Gastrocnemius medialis (tissue), 4 donors: ENCODE measurements at regions not wholly inside any gene's neighbourhood (a gene's known extent, or its start where the extent isn't known, plus 50 kb on each side); places are given as distances from the start of the nearest gene placed in this dataset.

Experiments
- ATAC-seq, 2 donors: fragments of 150-250 bp; one replicate each; pipeline ENCODE4 v1.9.1; 2016
- DNase-seq, 2 donors: peaks; one replicate each; pipeline ENCODE4 v3.0.0-alpha.2; 2019
- H3K27ac ChIP-seq, 4 donors: fragments of 200-600 bp; sonication (generic); 1 replicate in 1 of 4; 2 replicates in 3 of 4; pipeline ENCODE4 v1.5.1; 2016 to 2018; ENCODE audit warnings: mild to moderate bottlenecking in 2 of 4, moderate library complexity in 1 of 4
- H3K27me3 ChIP-seq, 3 donors: fragments of 200-600 bp; sonication (generic) in 2 of 3; 1 replicate in 1 of 3; 2 replicates in 2 of 3; pipeline versions ENCODE4 v1.5.1 to v1.6.0; 2016 to 2019; ENCODE audit warnings: mild to moderate bottlenecking in 1 of 3, moderate library complexity in 1 of 3
- H3K36me3 ChIP-seq, 2 donors: fragments of 200-600 bp; sonication (generic) in 1 of 2; one replicate each; pipeline ENCODE4 v1.5.1; 2017 to 2018
- H3K4me1 ChIP-seq, 2 donors: fragments of 200-600 bp; sonication (generic) in 1 of 2; one replicate each; pipeline ENCODE4 v1.5.1; 2016 to 2017; ENCODE audit warnings: mild to moderate bottlenecking in 2 of 2
- H3K4me3 ChIP-seq, 4 donors: fragments of 200-600 bp; sonication (generic) in 3 of 4; 1 replicate in 1 of 4; 2 replicates in 3 of 4; pipeline ENCODE4 v1.5.1; 2016 to 2019; ENCODE audit warnings: mild to moderate bottlenecking in 2 of 4
- H3K9me3 ChIP-seq, 3 donors: fragments of 200-600 bp; sonication (generic) in 2 of 3; 1 replicate in 1 of 3; 2 replicates in 2 of 3; pipeline ENCODE4 v1.5.1; 2016 to 2019
- CTCF ChIP-seq, 5 experiments: fragments of 450-650 bp in 3 of 5; fragments of 200-600 bp in 2 of 5; sonication (generic) in 2 of 5; IDR thresholded peaks in 4 of 5; conservative IDR thresholded peaks in 1 of 5; 1 replicate in 4 of 5; 2 replicates in 1 of 5; pipeline ENCODE4 v1.5.1; 2016 to 2019; ENCODE audit warnings: antibody characterized with exemption in 5 of 5, mild to moderate bottlenecking in 3 of 5, moderate library complexity in 3 of 5
- POLR2A ChIP-seq, 2 donors: fragments of 450-650 bp; IDR thresholded peaks; one replicate each; pipeline ENCODE4 v1.6.1; 2017; ENCODE audit warnings: antibody characterized with exemption in 2 of 2, mild to moderate bottlenecking in 2 of 2, moderate library complexity in 2 of 2
- in situ Hi-C, 4 donors: fragments of 200-750 bp; cut with MboI; loops; one replicate each; pipeline versions ENCODE4 v1.15.0 to v1.8.0; 2017; ENCODE audit warnings: low sequenced_read_pairs in 4 of 4
- intact Hi-C: fragments of 100-400 bp; cut with DNase I; formaldehyde crosslinking; loops from one replicate; pipeline ENCODE4 v1.15.1; 2023; ENCODE audit warnings: low total_unique reads

GRCh38 chr15:46343196-46343935 lies 708.5 kb downstream of the SQOR start:
- DNase-seq = no peak
- Histone ChIP-seq H3K9me3 (no peaks in the 10 kb centered on the region), H3K4me1 (no peaks in the 10 kb centered on the region), H3K36me3 (no peaks in the 10 kb centered on the region), H3K27me3 (no peaks in the 10 kb centered on the region), H3K27ac (no peak overlapping the region), H3K4me3 (no peak overlapping the region)
- intact Hi-C loops (no loop called here), in situ Hi-C loops (loop anchor here in 1 of 4 donors (25.0 kb wide), 1 partner anchor 94 kb away; no protein-coding TSS in a partner anchor)
- TF ChIP-seq POLR2A (IDR thresholded peaks at IDR 0.05) = no peak
- TF ChIP-seq CTCF (IDR thresholded peaks at IDR 0.05 in 4 of 5, conservative IDR thresholded peaks at IDR 0.05 in 1 of 5) = no peak
- no peak for ATAC-seq

GRCh38 chr15:46344115-46344724 lies 709.4 kb downstream of the SQOR start:
- in situ Hi-C loops (loop anchor here in 1 of 4 donors (25.0 kb wide), 1 partner anchor 93 kb away; no protein-coding TSS in a partner anchor), intact Hi-C loops (no loop called here)
- no peak overlapping the region for H3K4me3 ChIP-seq
- no peak for ATAC-seq
- DNase-seq = no peak
- H3K4me1 ChIP-seq = no peaks in the 10 kb centered on the region
- no peaks in the 10 kb centered on the region for H3K27me3 ChIP-seq
- no peaks in the 10 kb centered on the region for H3K9me3 ChIP-seq
- H3K27ac ChIP-seq = no peak overlapping the region
- H3K36me3 ChIP-seq = no peaks in the 10 kb centered on the region
- TF ChIP-seq CTCF (IDR thresholded peaks at IDR 0.05 in 4 of 5, conservative IDR thresholded peaks at IDR 0.05 in 1 of 5) (no peak), POLR2A (IDR thresholded peaks at IDR 0.05) (no peak)

- no peaks in the 10 kb centered on the region for H3K27me3 ChIP-seq
- TF ChIP-seq CTCF (IDR thresholded peaks at IDR 0.05 in 4 of 5, conservative IDR thresholded peaks at IDR 0.05 in 1 of 5) (no peak), POLR2A (IDR thresholded peaks at IDR 0.05) (no peak)
- H3K9me3 ChIP-seq = no peaks in the 10 kb centered on the region
- no peaks in the 10 kb centered on the region for H3K36me3 ChIP-seq
- H3K4me1 ChIP-seq = no peaks in the 10 kb centered on the region
- no peak for ATAC-seq
- no peak for DNase-seq
- in situ Hi-C loops (loop anchor here in 1 of 4 donors (25.0 kb wide), 1 partner anchor 92 kb away; no protein-coding TSS in a partner anchor), intact Hi-C loops (no loop called here)
- no peak overlapping the region for H3K4me3 ChIP-seq
- no peak overlapping the region for H3K27ac ChIP-seq
Observed at GRCh38 chr15:46344915-46345314, 710.1 kb downstream of the SQOR start.

GRCh38 chr15:46354443-46354842 lies 719.6 kb downstream of the SQOR start:
- Histone ChIP-seq H3K27me3 (no peaks in the 10 kb centered on the region), H3K9me3 (no peaks in the 10 kb centered on the region), H3K4me3 (no peak overlapping the region), H3K27ac (no peak overlapping the region), H3K4me1 (no peaks in the 10 kb centered on the region), H3K36me3 (no peaks in the 10 kb centered on the region)
- ATAC-seq (no peak), DNase-seq (no peak)
- in situ Hi-C loops (no loop called here), intact Hi-C loops (no loop called here)
- TF ChIP-seq CTCF (IDR thresholded peaks at IDR 0.05 in 4 of 5, conservative IDR thresholded peaks at IDR 0.05 in 1 of 5) (no peak), POLR2A (IDR thresholded peaks at IDR 0.05) (no peak)
